ENCODE measurements at regions not wholly inside any gene's neighbourhood (a gene's known extent, or its start where the extent isn't known, plus 50 kb on each side); places are given as distances from the start of the nearest gene placed in this dataset.

DNA sequence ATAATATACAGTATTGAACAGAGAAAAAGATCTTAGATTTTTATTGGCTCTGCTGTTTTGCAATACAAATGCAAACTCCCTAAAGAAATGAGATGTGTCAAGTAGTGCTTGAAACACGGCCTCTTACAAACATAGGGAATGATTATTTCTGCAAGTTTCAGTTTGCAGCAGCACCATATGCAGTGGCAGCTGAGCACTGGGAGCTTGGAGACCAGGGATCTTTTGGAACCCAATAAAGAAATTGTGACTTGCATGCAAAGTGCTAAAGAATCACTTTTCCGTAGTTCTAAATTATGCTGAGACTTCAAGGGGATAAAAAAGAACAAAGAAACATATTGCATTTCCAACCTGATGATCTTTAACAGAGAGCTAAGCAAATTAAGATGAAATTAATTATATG is 674.6 kb upstream of the ZNF608 start:
- 95 to 100% methylated on average over 2 of the region's 2 CpGs for WGBS, 2 experiments (ENCODE audit: insufficient coverage in 1 of 2, insufficient read length in 1 of 2)
- no peak overlapping the region for H3K4me3 Mint-ChIP-seq
- no peak overlapping the region for H3K9ac ChIP-seq (ENCODE audit: extremely low read depth, low read length, poor library complexity, severe bottlenecking)
- no peaks in the 10 kb centered on the region for H3K9me3 ChIP-seq (ENCODE audit: control insufficient read depth, low read length)
- no peak overlapping the region for H3K4me3 ChIP-seq (ENCODE audit: low read length)
- TF ChIP-seq, protein P1, sequence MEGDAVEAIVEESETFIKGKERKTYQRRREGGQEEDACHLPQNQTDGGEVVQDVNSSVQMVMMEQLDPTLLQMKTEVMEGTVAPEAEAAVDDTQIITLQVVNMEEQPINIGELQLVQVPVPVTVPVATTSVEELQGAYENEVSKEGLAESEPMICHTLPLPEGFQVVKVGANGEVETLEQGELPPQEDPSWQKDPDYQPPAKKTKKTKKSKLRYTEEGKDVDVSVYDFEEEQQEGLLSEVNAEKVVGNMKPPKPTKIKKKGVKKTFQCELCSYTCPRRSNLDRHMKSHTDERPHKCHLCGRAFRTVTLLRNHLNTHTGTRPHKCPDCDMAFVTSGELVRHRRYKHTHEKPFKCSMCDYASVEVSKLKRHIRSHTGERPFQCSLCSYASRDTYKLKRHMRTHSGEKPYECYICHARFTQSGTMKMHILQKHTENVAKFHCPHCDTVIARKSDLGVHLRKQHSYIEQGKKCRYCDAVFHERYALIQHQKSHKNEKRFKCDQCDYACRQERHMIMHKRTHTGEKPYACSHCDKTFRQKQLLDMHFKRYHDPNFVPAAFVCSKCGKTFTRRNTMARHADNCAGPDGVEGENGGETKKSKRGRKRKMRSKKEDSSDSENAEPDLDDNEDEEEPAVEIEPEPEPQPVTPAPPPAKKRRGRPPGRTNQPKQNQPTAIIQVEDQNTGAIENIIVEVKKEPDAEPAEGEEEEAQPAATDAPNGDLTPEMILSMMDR (conservative IDR thresholded peaks at IDR 0.05), result no peak
- no peaks in the 10 kb centered on the region for H3K27me3 ChIP-seq (ENCODE audit: control insufficient read depth, insufficient read depth, low read length, poor library complexity, severe bottlenecking)
- H3K9me3 Mint-ChIP-seq, result no peaks in the 10 kb centered on the region
- H3K4me1 Mint-ChIP-seq, result peaks cover 24% of the 10 kb centered on the region
- peaks cover 1% of the 10 kb centered on the region for H3K36me3 Mint-ChIP-seq (ENCODE audit: low read depth)
- no peaks in the 10 kb centered on the region for H3K36me3 ChIP-seq (ENCODE audit: control insufficient read depth, insufficient read depth, low read length)
- no peak overlapping the region for H3K27ac Mint-ChIP-seq
- H3K27me3 Mint-ChIP-seq (ENCODE audit: insufficient read depth), result no peaks in the 10 kb centered on the region
- no peak for DNase-seq
- no peak overlapping the region for H3K27ac ChIP-seq (ENCODE audit: low read depth, low read length)
- no peaks in the 10 kb centered on the region for H3K4me1 ChIP-seq (ENCODE audit: control insufficient read depth, insufficient read depth, low read length)

GRCh38 chr5:125422342-125422741 is 675.9 kb upstream of the ZNF608 start:
- Histone ChIP-seq H3K27me3 (ENCODE audit: control insufficient read depth, insufficient read depth, low read length, poor library complexity, severe bottlenecking) (no peaks in the 10 kb centered on the region), H3K9ac (ENCODE audit: extremely low read depth, low read length, poor library complexity, severe bottlenecking) (no peak overlapping the region), H3K36me3 (ENCODE audit: control insufficient read depth, insufficient read depth, low read length) (no peaks in the 10 kb centered on the region), H3K4me3 (ENCODE audit: low read length) (no peak overlapping the region), H3K27ac (ENCODE audit: low read depth, low read length) (no peak overlapping the region), H3K4me1 (ENCODE audit: control insufficient read depth, insufficient read depth, low read length) (no peaks in the 10 kb centered on the region), H3K9me3 (ENCODE audit: control insufficient read depth, low read length) (no peaks in the 10 kb centered on the region)
- Mint-ChIP-seq H3K4me1 (peaks cover 24% of the 10 kb centered on the region), H3K9me3 (no peaks in the 10 kb centered on the region), H3K4me3 (no peak overlapping the region), H3K27ac (no peak overlapping the region), H3K36me3 (ENCODE audit: low read depth) (peaks cover 1% of the 10 kb centered on the region), H3K27me3 (ENCODE audit: insufficient read depth) (peaks cover 2% of the 10 kb centered on the region)
- TF ChIP-seq, protein P1 (conservative IDR thresholded peaks at IDR 0.05), result no peak
- DNase-seq, result no peak
- 53 to 56% methylated on average over 5 of the region's 5 CpGs for WGBS, 2 experiments (ENCODE audit: insufficient coverage in 1 of 2, insufficient read length in 1 of 2)

GRCh38 chr5:125424402-125425141 is 678.1 kb upstream of the ZNF608 start:
- Histone ChIP-seq H3K27me3 (ENCODE audit: control insufficient read depth, insufficient read depth, low read length, poor library complexity, severe bottlenecking) (no peaks in the 10 kb centered on the region), H3K9me3 (ENCODE audit: control insufficient read depth, low read length) (no peaks in the 10 kb centered on the region), H3K4me3 (ENCODE audit: low read length) (no peak overlapping the region), H3K36me3 (ENCODE audit: control insufficient read depth, insufficient read depth, low read length) (no peaks in the 10 kb centered on the region), H3K4me1 (ENCODE audit: control insufficient read depth, insufficient read depth, low read length) (no peaks in the 10 kb centered on the region), H3K9ac (ENCODE audit: extremely low read depth, low read length, poor library complexity, severe bottlenecking) (no peak overlapping the region), H3K27ac (ENCODE audit: low read depth, low read length) (peak overlapping the region; percentile 41)
- peaks cover 24% of the 10 kb centered on the region for H3K4me1 Mint-ChIP-seq
- H3K4me3 Mint-ChIP-seq, result no peak overlapping the region
- no peaks in the 10 kb centered on the region for H3K36me3 Mint-ChIP-seq (ENCODE audit: low read depth)
- 72 to 79% methylated on average over 3 to 6 of the region's 6 CpGs for WGBS, 2 experiments (ENCODE audit: insufficient coverage in 1 of 2, insufficient read length in 1 of 2)
- no peaks in the 10 kb centered on the region for H3K9me3 Mint-ChIP-seq
- TF ChIP-seq, protein P1 (conservative IDR thresholded peaks at IDR 0.05), result no peak
- peaks cover 2% of the 10 kb centered on the region for H3K27me3 Mint-ChIP-seq (ENCODE audit: insufficient read depth)
- DNase-seq, result no peak
- no peak overlapping the region for H3K27ac Mint-ChIP-seq
